ENCODE measurements at regions not wholly inside any gene's neighbourhood (a gene's known extent, or its start where the extent isn't known, plus 50 kb on each side); places are given as distances from the start of the nearest gene placed in this dataset.

- ChIA-PET CTCF (interaction anchor here (0.6 kb wide), 1 partner anchor 9 kb away, joined by 3 read pairs; no protein-coding TSS in a partner anchor), POLR2A (no interaction called here)
- Histone ChIP-seq H3K4me2 (no peak overlapping the region), H3K4me3 (no peak overlapping the region), H3K27ac (no peak overlapping the region), H3K4me1 (no peaks in the 10 kb centered on the region), H3K9me3 (peaks cover 6% of the 10 kb centered on the region; the same call in 1 of the 3 replicates)
- 38% methylated on average over 2 of the region's 2 CpGs for WGBS (ENCODE audit: missing lambda C conversion rate)
- FAIRE-seq (no peak), ATAC-seq (no peak), DNase-seq (ENCODE audit: low read depth in 1 of 2, low spot score in 1 of 2) (no peak)
- TF ChIP-seq E2F6 (IDR thresholded peaks at IDR 0.05; ENCODE audit: borderline replicate concordance, low read depth), result no peak
- no peak for TF ChIP-seq EHMT2 (IDR thresholded peaks at IDR 0.05; ENCODE audit: low read depth)
Observed at GRCh38 chr7:18336626-18337025, 158.9 kb upstream of the HDAC9 start.

- H3K4me2 ChIP-seq, result no peak overlapping the region
- no peak for ATAC-seq
- POLR2A ChIA-PET, result no interaction called here
- no peak overlapping the region for H3K27ac ChIP-seq
- no peak overlapping the region for H3K4me3 ChIP-seq
- TF ChIP-seq REST (IDR thresholded peaks at IDR 0.05) (no peak), E2F6 (IDR thresholded peaks at IDR 0.05; ENCODE audit: borderline replicate concordance, low read depth) (no peak), POLR2AphosphoS2 (conservative IDR thresholded peaks at IDR 0.05; ENCODE audit: low read length) (no peak), CEBPB (IDR thresholded peaks at IDR 0.05) (no peak), TP53 (CRISPR knock-in tag; IDR thresholded peaks at IDR 0.05) (no peak), PHF8 (IDR thresholded peaks at IDR 0.05; ENCODE audit: borderline replicate concordance, low read depth) (no peak)
- DNase-seq (ENCODE audit: low read depth in 1 of 2, low spot score in 1 of 2), result no peak
- H3K4me1 ChIP-seq, result no peaks in the 10 kb centered on the region
- WGBS (ENCODE audit: missing lambda C conversion rate), result 74% methylated on average over 5 of the region's 5 CpGs
- peaks cover 6% of the 10 kb centered on the region; the same call in 1 of the 3 replicates for H3K9me3 ChIP-seq
- CTCF ChIA-PET, result interaction anchor here (0.6 kb wide), 1 partner anchor 8 kb away, joined by 3 read pairs; no protein-coding TSS in a partner anchor
- no peak for FAIRE-seq
Observed at GRCh38 chr7:18337048-18337809, 158.3 kb upstream of the HDAC9 start.

- Histone ChIP-seq H3K27ac (no peak overlapping the region), H3K4me2 (no peak overlapping the region), H3K4me3 (no peak overlapping the region), H3K4me1 (no peaks in the 10 kb centered on the region), H3K9me3 (peaks cover 6% of the 10 kb centered on the region; the same call in 1 of the 3 replicates)
- TF ChIP-seq RAD21 (conservative IDR thresholded peaks at IDR 0.05 in 1 of 2, IDR thresholded peaks at IDR 0.05 in 1 of 2) (no peak), EHMT2 (IDR thresholded peaks at IDR 0.05; ENCODE audit: low read depth) (no peak), ZSCAN20 (CRISPR knock-in tag; IDR thresholded peaks at IDR 0.05) (no peak), CBX8 (IDR thresholded peaks at IDR 0.05) (no peak), CTCF (IDR thresholded peaks at IDR 0.05) (no peak), TP53 (CRISPR knock-in tag; IDR thresholded peaks at IDR 0.05) (no peak), RNF2 (IDR thresholded peaks at IDR 0.05; ENCODE audit: borderline replicate concordance, low read depth) (no peak), FOSL2 (IDR thresholded peaks at IDR 0.05) (no peak), FOSL2 (CRISPR knock-in tag; IDR thresholded peaks at IDR 0.05) (no peak), TFCP2L1 (CRISPR knock-in tag; IDR thresholded peaks at IDR 0.05) (no peak), KDM5A (IDR thresholded peaks at IDR 0.05) (no peak), BHLHE40 (IDR thresholded peaks at IDR 0.05; ENCODE audit: low read depth, low read length) (no peak), FOSB (CRISPR knock-in tag; IDR thresholded peaks at IDR 0.05) (no peak), E2F6 (IDR thresholded peaks at IDR 0.05; ENCODE audit: borderline replicate concordance, low read depth) (no peak), SMC3 (IDR thresholded peaks at IDR 0.05) (no peak), ESRRA (IDR thresholded peaks at IDR 0.05; ENCODE audit: borderline replicate concordance, low read length) (no peak), POLR2AphosphoS2 (conservative IDR thresholded peaks at IDR 0.05; ENCODE audit: low read length) (no peak)
- FAIRE-seq, result peak; percentile 43
- DNase-seq (ENCODE audit: low read depth in 1 of 2, low spot score in 1 of 2), result no peak
- no peak for ATAC-seq
- CTCF ChIA-PET, result interaction anchor here (1.2 kb wide), 1 partner anchor 13 kb away, joined by 3 read pairs; no protein-coding TSS in a partner anchor
- 43% methylated on average over 3 of the region's 3 CpGs for WGBS (ENCODE audit: missing lambda C conversion rate)
- POLR2A ChIA-PET, result no interaction called here
Observed at GRCh38 chr7:18338910-18339523, 156.5 kb upstream of the HDAC9 start.
